ENCODE measurements at regions not wholly inside any gene's neighbourhood (a gene's known extent, or its start where the extent isn't known, plus 50 kb on each side); places are given as distances from the start of the nearest gene placed in this dataset.

GRCh38 chr12:82187011-82187410, 171.2 kb downstream of the CCDC59 start:
- DNase-seq (ENCODE audit: extremely low read depth in 1 of 4, low spot score in 3 of 4) (no peak), FAIRE-seq (no peak), ATAC-seq (no peak)
- Histone ChIP-seq H3K4me3 (no peak overlapping the region), H3K27ac (ENCODE audit: extremely low read depth, low read depth, low read length) (no peak overlapping the region), H2AFZ (ENCODE audit: low read depth, low read length) (no peak overlapping the region), H3K9ac (ENCODE audit: insufficient read depth in 1 of 2, low read depth in 2 of 2, low read length in 2 of 2) (no peak overlapping the region), H3K4me2 (ENCODE audit: insufficient read depth, low read length) (no peak overlapping the region), H3K27me3 (ENCODE audit: control insufficient read depth in 2 of 2, insufficient read depth in 2 of 2, low read length in 2 of 2) (no peaks in the 10 kb centered on the region), H3K36me3 (ENCODE audit: control insufficient read depth, insufficient read depth, low read length) (no peaks in the 10 kb centered on the region), H3K9me3 (replicated peaks; ENCODE audit: control insufficient read depth, insufficient read depth, low read depth, low read length) (no peaks in the 10 kb centered on the region), H3K79me2 (ENCODE audit: control insufficient read depth, insufficient read depth, low read length) (no peaks in the 10 kb centered on the region), H3K9me1 (ENCODE audit: control insufficient read depth, insufficient read depth, low read length) (no peaks in the 10 kb centered on the region), H3K4me1 (replicated peaks in 1 of 2; ENCODE audit: control insufficient read depth in 2 of 2, insufficient read depth in 2 of 2, low read length in 2 of 2) (no peaks in the 10 kb centered on the region), H4K20me1 (replicated peaks; ENCODE audit: control insufficient read depth, insufficient read depth, low read length) (no peaks in the 10 kb centered on the region)
- BruUV-seq (replicated peaks): no TSS peak
- intact Hi-C loops (cut with micrococcal nuclease) (no loop called here), in situ Hi-C loops (cut with MboI) (no loop called here)
- TF ChIP-seq SNIP1 (IDR thresholded peaks at IDR 0.05; ENCODE audit: low read depth) (no peak), TFAM (CRISPR knock-in tag; conservative IDR thresholded peaks at IDR 0.05) (no peak), GTF3C2 (IDR thresholded peaks at IDR 0.05; ENCODE audit: borderline replicate concordance, extremely low read depth, insufficient read length) (no peak), NCOA2 (IDR thresholded peaks at IDR 0.05; ENCODE audit: partially characterized antibody in 2 of 2) (no peak)
- TF ChIP-seq, protein P1, sequence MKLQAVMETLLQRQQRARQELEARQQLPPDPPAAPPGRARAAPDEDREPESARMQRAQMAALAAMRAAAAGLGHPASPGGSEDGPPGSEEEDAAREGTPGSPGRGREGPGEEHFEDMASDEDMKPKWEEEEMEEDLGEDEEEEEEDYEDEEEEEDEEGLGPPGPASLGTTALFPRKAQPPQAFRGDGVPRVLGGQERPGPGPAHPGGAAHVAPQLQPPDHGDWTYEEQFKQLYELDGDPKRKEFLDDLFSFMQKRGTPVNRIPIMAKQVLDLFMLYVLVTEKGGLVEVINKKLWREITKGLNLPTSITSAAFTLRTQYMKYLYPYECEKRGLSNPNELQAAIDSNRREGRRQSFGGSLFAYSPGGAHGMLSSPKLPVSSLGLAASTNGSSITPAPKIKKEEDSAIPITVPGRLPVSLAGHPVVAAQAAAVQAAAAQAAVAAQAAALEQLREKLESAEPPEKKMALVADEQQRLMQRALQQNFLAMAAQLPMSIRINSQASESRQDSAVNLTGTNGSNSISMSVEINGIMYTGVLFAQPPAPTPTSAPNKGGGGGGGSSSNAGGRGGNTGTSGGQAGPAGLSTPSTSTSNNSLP (IDR thresholded peaks at IDR 0.05; ENCODE audit: borderline replicate concordance, low read depth, low read length): no peak
- POLR2A ChIA-PET: no interaction called here
- CTCF ChIA-PET (ENCODE audit: low intra/inter-chr PET ratio): no interaction called here

All from K562 (cell line).